ENCODE measurements at regions not wholly inside any gene's neighbourhood (a gene's known extent, or its start where the extent isn't known, plus 50 kb on each side); places are given as distances from the start of the nearest gene placed in this dataset.

- Histone ChIP-seq H3K4me1 (ENCODE audit: insufficient read depth) (no peaks in the 10 kb centered on the region), H3K27ac (ENCODE audit: low read depth) (no peak overlapping the region), H3K4me3 (ENCODE audit: low read depth, low read length) (no peak overlapping the region), H3K36me3 (ENCODE audit: insufficient read depth) (no peaks in the 10 kb centered on the region)
- 46% methylated on average over 5 of the region's 5 CpGs for WGBS
- DNase-seq (ENCODE audit: extremely low spot score) = no peak
Observed at GRCh38 chr14:49999146-49999761, 106.4 kb downstream of the ARF6 start.

DNA sequence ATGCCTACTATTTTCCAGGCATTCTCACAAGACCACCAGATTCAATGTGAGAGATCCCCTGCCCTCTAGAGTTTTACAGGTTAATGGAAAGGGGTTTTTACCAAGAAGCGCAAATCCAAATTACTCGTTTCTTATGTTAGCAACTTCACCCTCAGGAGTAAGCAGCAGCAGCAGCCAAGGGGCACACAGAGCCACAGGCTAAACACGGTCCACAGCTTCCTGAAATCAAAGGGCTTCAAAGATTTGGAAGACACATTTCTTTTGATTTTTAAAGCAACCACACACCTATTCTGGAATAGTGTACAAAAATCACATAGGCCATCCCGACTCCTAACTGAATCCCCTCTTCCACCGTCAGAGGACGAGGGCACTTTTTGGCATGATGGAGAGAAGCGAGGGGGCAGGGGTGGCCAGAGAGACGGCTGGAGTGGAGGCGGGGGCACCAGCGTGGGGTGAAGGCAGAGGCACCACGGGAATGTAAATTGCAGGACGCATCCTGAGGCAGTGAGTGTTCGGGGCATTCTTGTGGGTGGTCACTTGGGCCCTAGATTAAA lies 107.0 kb downstream of the ARF6 start:
- no peaks in the 10 kb centered on the region for H3K36me3 ChIP-seq (ENCODE audit: insufficient read depth)
- H3K4me1 ChIP-seq (ENCODE audit: insufficient read depth) = no peaks in the 10 kb centered on the region
- WGBS = 35% methylated on average over 13 of the region's 13 CpGs
- DNase-seq (ENCODE audit: extremely low spot score) = no peak
- no peak overlapping the region for H3K4me3 ChIP-seq (ENCODE audit: low read depth, low read length)
- peak overlapping the region; percentile 91 for H3K27ac ChIP-seq (ENCODE audit: low read depth)

GRCh38 chr14:50000380-50001150 lies 107.7 kb downstream of the ARF6 start:
- no peak overlapping the region for H3K4me3 ChIP-seq (ENCODE audit: low read depth, low read length)
- H3K4me1 ChIP-seq (ENCODE audit: insufficient read depth) = no peaks in the 10 kb centered on the region
- H3K27ac ChIP-seq (ENCODE audit: low read depth) = peak overlapping the region; percentile 91
- DNase-seq (ENCODE audit: extremely low spot score) = no peak
- WGBS = 19% methylated on average over 10 of the region's 10 CpGs
- no peaks in the 10 kb centered on the region for H3K36me3 ChIP-seq (ENCODE audit: insufficient read depth)

DNA sequence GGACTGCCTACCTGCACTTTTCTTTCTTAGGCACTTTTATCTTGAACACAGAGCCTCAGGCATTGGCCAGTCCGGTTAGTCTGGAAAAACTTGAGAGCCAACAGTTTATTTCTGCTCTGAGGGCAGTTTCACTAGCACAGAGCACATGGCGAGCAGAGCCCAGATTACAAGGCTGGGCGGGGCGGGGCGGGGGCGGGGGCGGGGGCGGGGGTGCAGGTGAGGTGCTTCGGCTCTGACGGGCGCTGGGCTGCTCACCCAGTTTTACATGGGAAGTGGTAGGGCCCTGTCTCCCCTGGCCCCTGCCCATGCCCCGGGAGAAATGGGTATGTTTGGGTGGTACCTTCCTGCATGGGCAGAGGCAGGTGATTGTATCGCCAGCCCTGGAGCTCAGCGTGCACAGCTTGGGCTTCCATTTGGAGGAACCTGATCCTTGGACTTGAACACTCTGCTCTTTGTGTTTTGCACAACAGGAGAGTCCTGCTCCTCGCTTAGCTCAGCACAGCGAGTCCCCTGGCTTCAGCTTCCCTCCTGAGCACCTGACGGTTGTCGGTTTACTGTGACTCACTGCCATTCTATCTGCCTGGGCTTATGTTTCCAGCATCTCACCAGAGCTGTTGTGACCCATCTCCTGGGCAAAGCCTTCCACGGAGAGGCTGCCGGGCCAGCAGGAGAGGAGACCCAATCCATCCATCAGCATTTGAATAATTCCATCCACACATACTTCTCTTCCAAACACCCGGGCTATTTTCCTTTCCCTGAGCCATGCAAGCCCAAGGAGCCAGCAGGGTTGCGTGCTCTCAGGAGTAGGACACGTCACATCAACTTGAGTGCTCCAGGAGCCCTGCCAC lies 108.5 kb downstream of the ARF6 start:
- no peak overlapping the region for H3K4me3 ChIP-seq (ENCODE audit: low read depth, low read length)
- H3K4me1 ChIP-seq (ENCODE audit: insufficient read depth) = no peaks in the 10 kb centered on the region
- DNase-seq (ENCODE audit: extremely low spot score) = no peak
- 50% methylated on average over 23 of the region's 23 CpGs for WGBS
- H3K27ac ChIP-seq (ENCODE audit: low read depth) = peak overlapping the region; percentile 91
- no peaks in the 10 kb centered on the region for H3K36me3 ChIP-seq (ENCODE audit: insufficient read depth)

DNA sequence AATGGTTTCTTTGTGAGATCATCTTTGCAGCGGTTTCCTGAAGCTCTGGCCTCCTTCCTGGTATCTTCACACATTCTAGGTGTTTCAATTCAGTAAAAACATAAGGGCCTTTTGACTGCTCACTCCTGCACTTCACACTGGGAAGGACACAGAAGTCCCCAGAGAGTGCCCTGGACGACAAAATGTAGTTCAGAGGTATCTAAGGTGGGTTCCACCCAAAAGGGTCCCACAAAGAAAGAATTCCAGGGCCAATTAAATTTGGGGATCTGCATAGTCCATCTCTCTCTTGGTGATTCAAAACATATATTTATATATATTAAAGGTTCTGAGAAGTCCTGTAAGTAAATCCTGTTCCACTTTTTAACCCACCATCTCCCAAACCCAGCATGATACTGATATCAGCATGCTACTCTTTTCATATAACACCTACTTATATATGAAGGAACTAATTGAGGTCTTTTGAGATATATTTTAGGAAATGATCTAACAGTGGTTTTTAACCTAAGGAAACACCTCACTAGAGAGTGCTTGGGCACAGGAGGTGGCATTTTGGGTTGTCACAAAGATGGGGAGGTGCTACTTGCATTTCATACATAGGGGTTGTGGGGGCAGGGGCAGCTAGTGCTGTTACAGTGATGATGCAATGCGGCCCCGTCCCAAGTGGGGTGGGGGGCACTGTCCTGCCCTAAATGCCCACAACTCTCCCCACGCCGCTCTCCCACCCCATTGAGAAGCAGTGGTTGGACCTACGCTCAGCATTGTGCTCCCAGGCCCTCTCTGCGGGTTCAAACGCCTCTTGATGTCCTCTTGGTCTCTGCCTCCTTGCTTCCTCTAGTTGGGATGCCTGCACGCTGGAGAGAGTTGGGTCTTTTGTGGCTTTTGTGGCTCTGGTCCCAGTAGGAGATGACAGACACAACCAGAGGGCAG lies 109.4 kb downstream of the ARF6 start:
- H3K4me1 ChIP-seq (ENCODE audit: insufficient read depth) = no peaks in the 10 kb centered on the region
- peak overlapping the region; percentile 87 for H3K27ac ChIP-seq (ENCODE audit: low read depth)
- H3K36me3 ChIP-seq (ENCODE audit: insufficient read depth) = no peaks in the 10 kb centered on the region
- no peak for DNase-seq (ENCODE audit: extremely low spot score)
- WGBS = 83% methylated on average over 10 of the region's 10 CpGs
- H3K4me3 ChIP-seq (ENCODE audit: low read depth, low read length) = no peak overlapping the region

- Histone ChIP-seq H3K36me3 (ENCODE audit: insufficient read depth) (no peaks in the 10 kb centered on the region), H3K27ac (ENCODE audit: low read depth) (peak overlapping the region; percentile 76), H3K4me1 (ENCODE audit: insufficient read depth) (no peaks in the 10 kb centered on the region), H3K4me3 (ENCODE audit: low read depth, low read length) (no peak overlapping the region)
- DNase-seq (ENCODE audit: extremely low spot score) = no peak
- WGBS = 20% methylated on average over 7 of the region's 7 CpGs
Observed at GRCh38 chr14:50002926-50003212, 110.0 kb downstream of the ARF6 start.

- 6% methylated on average over 54 of the region's 54 CpGs for WGBS
- peak overlapping the region; percentile 55 for H3K4me3 ChIP-seq (ENCODE audit: low read depth, low read length)
- peak overlapping the region; percentile 76 for H3K27ac ChIP-seq (ENCODE audit: low read depth)
- DNase-seq (ENCODE audit: extremely low spot score) = no peak
- no peaks in the 10 kb centered on the region for H3K4me1 ChIP-seq (ENCODE audit: insufficient read depth)
- H3K36me3 ChIP-seq (ENCODE audit: insufficient read depth) = no peaks in the 10 kb centered on the region
Observed at GRCh38 chr14:50003213-50004021, 110.5 kb downstream of the ARF6 start.

- H3K36me3 ChIP-seq (ENCODE audit: insufficient read depth) = no peaks in the 10 kb centered on the region
- no peak overlapping the region for H3K27ac ChIP-seq (ENCODE audit: low read depth)
- 88% methylated on average over 4 of the region's 4 CpGs for WGBS
- no peak overlapping the region for H3K4me3 ChIP-seq (ENCODE audit: low read depth, low read length)
- no peak for DNase-seq (ENCODE audit: extremely low spot score)
- no peaks in the 10 kb centered on the region for H3K4me1 ChIP-seq (ENCODE audit: insufficient read depth)
Observed at GRCh38 chr14:50006141-50006540, 110.2 kb downstream of the VCPKMT start.

- H3K36me3 ChIP-seq (ENCODE audit: insufficient read depth) = no peaks in the 10 kb centered on the region
- no peak for DNase-seq (ENCODE audit: extremely low spot score)
- 66% methylated on average over 9 of the region's 9 CpGs for WGBS
- H3K4me3 ChIP-seq (ENCODE audit: low read depth, low read length) = no peak overlapping the region
- no peaks in the 10 kb centered on the region for H3K4me1 ChIP-seq (ENCODE audit: insufficient read depth)
- no peak overlapping the region for H3K27ac ChIP-seq (ENCODE audit: low read depth)
Observed at GRCh38 chr14:50007123-50007903, 109.1 kb downstream of the VCPKMT start.

GRCh38 chr14:50008562-50008961 lies 107.8 kb downstream of the VCPKMT start:
- no peak for DNase-seq (ENCODE audit: extremely low spot score)
- no peak overlapping the region for H3K4me3 ChIP-seq (ENCODE audit: low read depth, low read length)
- H3K4me1 ChIP-seq (ENCODE audit: insufficient read depth) = no peaks in the 10 kb centered on the region
- whole genome bisulfite sequencing = 51% methylated on average over 2 of the region's 2 CpGs
- no peak overlapping the region for H3K27ac ChIP-seq (ENCODE audit: low read depth)
- H3K36me3 ChIP-seq (ENCODE audit: insufficient read depth) = no peaks in the 10 kb centered on the region

GRCh38 chr14:50008974-50009373 lies 107.4 kb downstream of the VCPKMT start:
- H3K36me3 ChIP-seq (ENCODE audit: insufficient read depth) = no peaks in the 10 kb centered on the region
- 90% methylated on average over 8 of the region's 8 CpGs for WGBS
- no peak overlapping the region for H3K27ac ChIP-seq (ENCODE audit: low read depth)

DNA sequence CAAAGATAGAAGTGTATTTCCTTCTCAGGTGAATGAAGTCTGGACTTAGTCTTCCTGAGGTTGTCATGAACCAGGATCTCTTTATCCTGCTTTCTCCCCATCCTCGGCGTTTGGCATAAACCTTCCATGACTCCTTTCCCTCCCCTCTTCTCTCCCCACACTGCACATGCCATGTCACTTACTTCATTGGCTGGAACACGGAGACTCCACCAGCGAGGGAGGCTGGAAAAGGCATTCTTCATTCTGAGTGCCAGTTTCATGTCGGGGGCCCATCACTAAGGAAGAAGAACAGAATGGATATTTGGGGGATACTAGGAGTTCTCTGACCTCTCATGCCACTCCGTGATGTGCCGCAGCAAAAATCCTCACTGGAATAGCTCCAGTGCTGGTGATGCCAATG lies 105.6 kb downstream of the VCPKMT start:
- no peak overlapping the region for H3K27ac ChIP-seq (ENCODE audit: low read depth)
- DNase-seq (ENCODE audit: extremely low spot score) = no peak
- H3K36me3 ChIP-seq (ENCODE audit: insufficient read depth) = no peaks in the 10 kb centered on the region
- H3K4me1 ChIP-seq (ENCODE audit: insufficient read depth) = no peaks in the 10 kb centered on the region
- 58% methylated on average over 7 of the region's 7 CpGs for WGBS
- H3K4me3 ChIP-seq (ENCODE audit: low read depth, low read length) = no peak overlapping the region

More at GRCh38 chr14:50008974-50009373, 107.4 kb downstream of the VCPKMT start:
- DNase-seq (ENCODE audit: extremely low spot score) = no peak
- no peaks in the 10 kb centered on the region for H3K4me1 ChIP-seq (ENCODE audit: insufficient read depth)
- H3K4me3 ChIP-seq (ENCODE audit: low read depth, low read length) = no peak overlapping the region

All from urinary bladder (tissue), 3 donors.